Hepatocyte (in vitro differentiated cells): ENCODE measurements at regions not wholly inside any gene's neighbourhood (a gene's known extent, or its start where the extent isn't known, plus 50 kb on each side); places are given as distances from the start of the nearest gene placed in this dataset.

Experiments
- DNase-seq: peaks from one replicate; pipeline ENCODE4 v3.0.0-alpha.2; 2016; ENCODE audit warnings: low spot score
- H2AFZ ChIP-seq: fragments of 200-600 bp; sonication (generic); 2 replicates; pipeline ENCODE4 v1.6.0; 2016; ENCODE audit warnings: antibody characterized with exemption, mild to moderate bottlenecking
- H3K27ac ChIP-seq: fragments of 200-600 bp; sonication (generic); 2 replicates; pipeline ENCODE4 v1.5.1; 2016; ENCODE audit warnings: mild to moderate bottlenecking
- H3K27me3 ChIP-seq: fragments of 200-600 bp; sonication (generic); 2 replicates; pipeline ENCODE4 v1.6.1; 2016
- H3K36me3 ChIP-seq: fragments of 200-600 bp; sonication (generic); replicated peaks from 2 replicates; pipeline ENCODE4 v1.5.1; 2016; ENCODE audit warnings: low read depth; ENCODE audit not compliant: insufficient read depth
- H3K4me1 ChIP-seq: fragments of 200-600 bp; sonication (generic); 2 replicates; pipeline ENCODE4 v1.5.1; 2016; ENCODE audit warnings: mild to moderate bottlenecking, moderate library complexity; ENCODE audit not compliant: insufficient read depth
- H3K4me2 ChIP-seq: fragments of 200-600 bp; sonication (generic); 2 replicates; pipeline ENCODE4 v1.6.0; 2016
- H3K4me3 ChIP-seq: fragments of 200-600 bp; sonication (generic); 2 replicates; pipeline ENCODE4 v1.5.1; 2016; ENCODE audit warnings: mild to moderate bottlenecking
- H3K79me2 ChIP-seq: fragments of 200-600 bp; sonication (generic); 2 replicates; pipeline ENCODE4 v1.6.0; 2017; ENCODE audit warnings: mild to moderate bottlenecking
- H3K9me2 ChIP-seq: fragments of 200-600 bp; sonication (generic); replicated peaks from 2 replicates; pipeline ENCODE4 v1.6.0; 2017; ENCODE audit warnings: mild to moderate bottlenecking; ENCODE audit not compliant: insufficient read depth
- H3K9me3 ChIP-seq: fragments of 200-600 bp; sonication (generic); 2 replicates; pipeline ENCODE4 v1.5.1; 2016; ENCODE audit warnings: low read depth, mild to moderate bottlenecking
- H4K20me1 ChIP-seq: fragments of 200-600 bp; sonication (generic); 2 replicates; pipeline ENCODE4 v1.6.0; 2016; ENCODE audit warnings: mild to moderate bottlenecking; ENCODE audit not compliant: insufficient read depth, poor library complexity, severe bottlenecking
- CTCF ChIP-seq: fragments of 200-600 bp; sonication (generic); IDR thresholded peaks from 2 replicates; pipeline ENCODE4 v1.5.1; 2016; ENCODE audit warnings: antibody characterized with exemption, mild to moderate bottlenecking; ENCODE audit not compliant: poor library complexity
- EZH2 ChIP-seq: fragments of 200-600 bp; sonication (generic); IDR thresholded peaks from 2 replicates; pipeline ENCODE4 v1.6.1; 2016; ENCODE audit warnings: antibody characterized with exemption, mild to moderate bottlenecking, borderline replicate concordance
- EZH2phosphoT487 ChIP-seq: fragments of 200-600 bp; sonication (generic); IDR thresholded peaks from one replicate; pipeline ENCODE4 v1.6.1; 2018; ENCODE audit warnings: antibody characterized with exemption, mild to moderate bottlenecking, low read depth, moderate library complexity; ENCODE audit not compliant: unreplicated experiment, severe bottlenecking
- WGBS: methylation state at CpG from one replicate; pipeline ENCODE4 v1.1.6; 2016; ENCODE audit warnings: low lambda C conversion rate; ENCODE audit errors: missing lambda C conversion rate; 5-methylcytosine and 5-hydroxymethylcytosine counted together

GRCh38 chrX:1002611-1003010 lies 209.8 kb downstream of the CRLF2 start:
- Histone ChIP-seq H3K27ac (no peak overlapping the region), H3K4me1 (no peaks in the 10 kb centered on the region), H3K36me3 (no peaks in the 10 kb centered on the region), H4K20me1 (no peaks in the 10 kb centered on the region), H3K27me3 (no peaks in the 10 kb centered on the region), H2AFZ (no peak overlapping the region), H3K9me3 (no peaks in the 10 kb centered on the region), H3K4me2 (no peak overlapping the region), H3K9me2 (no peaks in the 10 kb centered on the region), H3K4me3 (no peak overlapping the region), H3K79me2 (no peaks in the 10 kb centered on the region)
- TF ChIP-seq EZH2phosphoT487 = no peak
- TF ChIP-seq CTCF = no peak
- TF ChIP-seq EZH2 = no peak
- no peak for DNase-seq
- WGBS = 86% methylated on average over 23 of the region's 23 CpGs

- H4K20me1 ChIP-seq = no peaks in the 10 kb centered on the region
- no peaks in the 10 kb centered on the region for H3K9me3 ChIP-seq
- 13% methylated on average over 10 of the region's 10 CpGs for WGBS
- no peak overlapping the region for H3K27ac ChIP-seq
- DNase-seq = no peak
- no peaks in the 10 kb centered on the region for H3K36me3 ChIP-seq
- TF ChIP-seq EZH2 = no peak
- TF ChIP-seq EZH2phosphoT487 = no peak
- TF ChIP-seq CTCF = no peak
- H3K9me2 ChIP-seq = no peaks in the 10 kb centered on the region
- H3K4me3 ChIP-seq = no peak overlapping the region
- no peaks in the 10 kb centered on the region for H3K27me3 ChIP-seq
- H3K4me2 ChIP-seq = peak overlapping the region; percentile 43
- no peaks in the 10 kb centered on the region for H3K4me1 ChIP-seq
- H2AFZ ChIP-seq = no peak overlapping the region
- no peaks in the 10 kb centered on the region for H3K79me2 ChIP-seq
Measured at GRCh38 chrX:997631-998137, 214.8 kb downstream of the CRLF2 start.

- H3K4me1 ChIP-seq = no peaks in the 10 kb centered on the region
- H3K4me2 ChIP-seq = no peak overlapping the region
- TF ChIP-seq EZH2phosphoT487 = no peak
- TF ChIP-seq CTCF = no peak
- no peak for TF ChIP-seq EZH2
- no peak overlapping the region for H3K4me3 ChIP-seq
- H3K79me2 ChIP-seq = no peaks in the 10 kb centered on the region
- WGBS = 97% methylated on average over 2 of the region's 2 CpGs
- H3K9me3 ChIP-seq = no peaks in the 10 kb centered on the region
- no peaks in the 10 kb centered on the region for H3K27me3 ChIP-seq
- DNase-seq = no peak
- no peak overlapping the region for H3K27ac ChIP-seq
- H4K20me1 ChIP-seq = no peaks in the 10 kb centered on the region
- H2AFZ ChIP-seq = no peak overlapping the region
- no peaks in the 10 kb centered on the region for H3K9me2 ChIP-seq
- H3K36me3 ChIP-seq = no peaks in the 10 kb centered on the region
Measured at GRCh38 chrX:994780-995179, 217.7 kb downstream of the CRLF2 start.
